Erythroblast (primary cell): ENCODE measurements at regions not wholly inside any gene's neighbourhood (a gene's known extent, or its start where the extent isn't known, plus 50 kb on each side); places are given as distances from the start of the nearest gene placed in this dataset.

Experiments used
- GATA1 ChIP-seq: IDR thresholded peaks from 2 replicates; pipeline ENCODE4 v1.6.1; 2011; ENCODE audit warnings: low read depth, mild to moderate bottlenecking, control low read depth, low read length, moderate library complexity
- POLR2A ChIP-seq: IDR thresholded peaks from 2 replicates; pipeline ENCODE4 v1.6.1; 2011; ENCODE audit warnings: mild to moderate bottlenecking, low read length

- no peak for TF ChIP-seq POLR2A
- no peak for TF ChIP-seq GATA1
Observed at GRCh38 chr1:69494221-69494620, 73.5 kb upstream of the LRRC7 start.
